ENCODE measurements at regions not wholly inside any gene's neighbourhood (a gene's known extent, or its start where the extent isn't known, plus 50 kb on each side); places are given as distances from the start of the nearest gene placed in this dataset.

DNA sequence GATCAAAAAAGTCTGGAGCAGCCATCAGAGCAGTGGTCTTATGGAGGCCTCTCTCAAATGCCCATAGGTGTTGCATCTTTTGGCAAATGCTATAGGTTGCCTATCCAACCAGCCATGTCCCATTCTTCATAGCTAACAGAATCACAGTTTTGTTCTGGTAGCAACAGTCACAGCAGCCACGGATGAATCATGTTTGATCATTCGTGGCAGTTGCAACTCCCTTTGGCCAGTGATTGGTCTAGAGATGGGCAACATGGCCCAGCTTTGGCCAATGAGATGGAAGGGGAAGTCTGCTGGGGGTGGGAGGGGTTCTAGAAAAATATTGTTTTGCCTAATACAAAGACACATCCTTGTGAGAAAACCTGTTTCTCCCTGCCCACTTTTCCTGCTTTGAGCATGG, 50.3 kb upstream of the PPP2R3A start:
- FAIRE-seq (no peak), DNase-seq (ENCODE audit: low read depth) (no peak)
- H3K4me3 ChIP-seq (ENCODE audit: low read depth, low read length): no peak overlapping the region
- TF ChIP-seq, protein P1, sequence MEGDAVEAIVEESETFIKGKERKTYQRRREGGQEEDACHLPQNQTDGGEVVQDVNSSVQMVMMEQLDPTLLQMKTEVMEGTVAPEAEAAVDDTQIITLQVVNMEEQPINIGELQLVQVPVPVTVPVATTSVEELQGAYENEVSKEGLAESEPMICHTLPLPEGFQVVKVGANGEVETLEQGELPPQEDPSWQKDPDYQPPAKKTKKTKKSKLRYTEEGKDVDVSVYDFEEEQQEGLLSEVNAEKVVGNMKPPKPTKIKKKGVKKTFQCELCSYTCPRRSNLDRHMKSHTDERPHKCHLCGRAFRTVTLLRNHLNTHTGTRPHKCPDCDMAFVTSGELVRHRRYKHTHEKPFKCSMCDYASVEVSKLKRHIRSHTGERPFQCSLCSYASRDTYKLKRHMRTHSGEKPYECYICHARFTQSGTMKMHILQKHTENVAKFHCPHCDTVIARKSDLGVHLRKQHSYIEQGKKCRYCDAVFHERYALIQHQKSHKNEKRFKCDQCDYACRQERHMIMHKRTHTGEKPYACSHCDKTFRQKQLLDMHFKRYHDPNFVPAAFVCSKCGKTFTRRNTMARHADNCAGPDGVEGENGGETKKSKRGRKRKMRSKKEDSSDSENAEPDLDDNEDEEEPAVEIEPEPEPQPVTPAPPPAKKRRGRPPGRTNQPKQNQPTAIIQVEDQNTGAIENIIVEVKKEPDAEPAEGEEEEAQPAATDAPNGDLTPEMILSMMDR (IDR thresholded peaks at IDR 0.05; ENCODE audit: insufficient read depth, low read length, severe bottlenecking): no peak
- H3K36me3 ChIP-seq (ENCODE audit: control insufficient read depth, insufficient read depth, low read length): no peaks in the 10 kb centered on the region
- H3K27me3 ChIP-seq (ENCODE audit: control insufficient read depth, insufficient read depth, low read length): no peaks in the 10 kb centered on the region
